ENCODE measurements at regions not wholly inside any gene's neighbourhood (a gene's known extent, or its start where the extent isn't known, plus 50 kb on each side); places are given as distances from the start of the nearest gene placed in this dataset.

DNA sequence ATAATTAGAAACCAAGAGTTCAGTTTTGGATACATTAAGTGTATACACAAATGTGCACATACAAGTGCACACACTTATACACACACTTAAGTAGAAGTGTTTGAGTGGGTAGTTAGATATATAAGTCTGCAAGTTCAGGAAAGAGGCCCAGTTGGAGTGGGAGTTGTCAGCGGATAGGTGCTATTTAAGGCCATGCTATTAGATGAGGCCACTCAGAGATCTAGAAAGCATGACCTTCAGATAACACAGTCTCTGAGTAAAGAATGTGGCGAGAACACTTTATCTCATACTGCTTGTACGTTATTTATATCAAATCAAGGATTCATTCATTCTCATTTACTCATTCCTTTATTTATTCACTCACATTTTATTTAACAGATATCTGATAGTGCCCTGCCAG, 206.2 kb downstream of the POSTN start:
- 46 to 68% (median 50%) methylated on average over 3 of the region's 3 CpGs for WGBS, 3 donors
- DNase-seq (no peak), FAIRE-seq (no peak)
- no peaks in the 10 kb centered on the region for H3K27me3 ChIP-seq (ENCODE audit: control insufficient read depth in 3 of 3, insufficient read depth in 3 of 3, low read length in 3 of 3)
- H3K36me3 ChIP-seq (ENCODE audit: control insufficient read depth in 3 of 3, insufficient read depth in 2 of 3, low read depth in 1 of 3, low read length in 3 of 3) = no peaks in the 10 kb centered on the region
- no peak overlapping the region for H3K27ac ChIP-seq (ENCODE audit: low read depth in 1 of 3, low read length in 2 of 3)
- H3K9me3 ChIP-seq (ENCODE audit: control insufficient read depth in 2 of 2, insufficient read depth in 1 of 2, low read depth in 1 of 2, low read length in 1 of 2) = no peaks in the 10 kb centered on the region
- H3K4me1 ChIP-seq (ENCODE audit: control insufficient read depth in 3 of 3, insufficient read depth in 2 of 3, low read depth in 1 of 3, low read length in 2 of 3) = no peaks in the 10 kb centered on the region
- H3K4me3 ChIP-seq (ENCODE audit: low read depth in 1 of 3, low read length in 3 of 3) = no peak overlapping the region

DNA sequence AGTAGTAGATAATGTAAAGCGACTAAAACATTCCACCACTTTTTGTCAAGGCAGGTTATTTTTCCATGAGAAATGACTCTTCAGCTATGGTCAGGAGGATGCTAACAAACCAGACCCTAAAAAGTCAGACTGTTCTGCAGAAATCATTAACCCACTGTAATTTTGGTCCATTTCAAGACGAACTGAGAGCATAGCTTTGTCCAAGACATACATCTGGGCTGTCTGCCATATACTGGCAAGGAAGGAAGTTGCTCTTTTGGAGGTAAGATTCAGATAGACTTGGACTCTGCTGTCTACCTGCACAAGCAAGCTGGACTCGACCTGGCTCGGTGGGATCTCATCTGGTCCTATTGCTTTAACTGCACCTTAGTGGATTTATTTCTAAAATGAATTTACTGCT, 207.8 kb downstream of the POSTN start:
- 58 to 79% (median 58%) methylated on average over 4 of the region's 4 CpGs for WGBS, 3 donors
- DNase-seq = no peak
- FAIRE-seq = no peak

DNA sequence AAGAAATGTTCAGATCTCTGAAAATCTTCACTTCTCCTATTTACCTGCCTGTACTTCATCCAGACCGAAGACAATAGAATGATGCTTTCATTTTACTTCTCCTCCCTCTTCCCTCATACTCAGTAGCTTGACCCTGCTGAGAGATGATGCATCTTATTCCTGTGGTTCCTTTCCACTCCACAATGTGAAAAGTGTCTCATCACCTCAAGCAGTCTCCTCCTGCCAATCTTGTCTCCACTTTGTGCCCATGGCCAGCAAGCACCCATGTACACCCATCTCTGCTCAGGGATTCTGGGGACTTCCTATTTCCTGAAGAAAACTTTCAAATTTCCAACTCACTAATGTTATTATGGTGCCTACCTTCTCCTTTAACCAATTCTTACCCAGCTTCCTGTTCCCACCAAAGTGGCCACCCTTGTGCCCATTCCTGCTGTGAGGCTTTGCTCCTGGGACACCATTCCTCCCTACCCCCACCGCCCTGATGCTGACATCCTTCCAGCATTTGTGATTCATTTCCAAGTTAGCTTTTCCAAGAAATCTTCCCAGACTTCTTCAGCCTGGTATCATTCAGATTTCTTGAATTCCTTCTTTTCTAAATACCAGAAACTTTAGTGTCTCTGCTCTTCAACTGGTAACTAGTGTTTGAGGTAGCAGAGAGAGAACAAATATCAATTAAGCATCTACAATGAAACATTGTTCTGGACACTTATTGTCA, 212.5 kb downstream of the POSTN start:
- WGBS, 3 donors = 47 to 52% (median 50%) methylated on average over 2 of the region's 2 CpGs
- no peaks in the 10 kb centered on the region for H3K9me3 ChIP-seq (ENCODE audit: control insufficient read depth in 2 of 2, insufficient read depth in 1 of 2, low read depth in 1 of 2, low read length in 1 of 2)
- H3K27me3 ChIP-seq (ENCODE audit: control insufficient read depth in 3 of 3, insufficient read depth in 3 of 3, low read length in 3 of 3) = no peaks in the 10 kb centered on the region
- H3K27ac ChIP-seq (ENCODE audit: low read depth in 1 of 3, low read length in 2 of 3) = no peak overlapping the region
- H3K4me1 ChIP-seq (ENCODE audit: control insufficient read depth in 3 of 3, insufficient read depth in 2 of 3, low read depth in 1 of 3, low read length in 2 of 3) = no peaks in the 10 kb centered on the region
- no peak for DNase-seq
- FAIRE-seq = no peak
- no peaks in the 10 kb centered on the region for H3K36me3 ChIP-seq (ENCODE audit: control insufficient read depth in 3 of 3, insufficient read depth in 2 of 3, low read depth in 1 of 3, low read length in 3 of 3)
- H3K4me3 ChIP-seq (ENCODE audit: low read depth in 1 of 3, low read length in 3 of 3) = no peak overlapping the region

More for the DNA sequence above, 207.8 kb downstream of the POSTN start:
- Histone ChIP-seq H3K36me3 (ENCODE audit: control insufficient read depth in 3 of 3, insufficient read depth in 2 of 3, low read depth in 1 of 3, low read length in 3 of 3) (no peaks in the 10 kb centered on the region), H3K4me1 (ENCODE audit: control insufficient read depth in 3 of 3, insufficient read depth in 2 of 3, low read depth in 1 of 3, low read length in 2 of 3) (no peaks in the 10 kb centered on the region), H3K27me3 (ENCODE audit: control insufficient read depth in 3 of 3, insufficient read depth in 3 of 3, low read length in 3 of 3) (no peaks in the 10 kb centered on the region), H3K27ac (ENCODE audit: low read depth in 1 of 3, low read length in 2 of 3) (no peak overlapping the region), H3K9me3 (ENCODE audit: control insufficient read depth in 2 of 2, insufficient read depth in 1 of 2, low read depth in 1 of 2, low read length in 1 of 2) (no peaks in the 10 kb centered on the region), H3K4me3 (ENCODE audit: low read depth in 1 of 3, low read length in 3 of 3) (no peak overlapping the region)

GRCh38 chr13:37385248-37385647, 213.3 kb downstream of the POSTN start:
- H3K27ac ChIP-seq (ENCODE audit: low read depth in 1 of 3, low read length in 2 of 3) = no peak overlapping the region
- 45 to 65% (median 65%) methylated on average over 4 of the region's 4 CpGs for WGBS, 3 donors
- H3K4me3 ChIP-seq (ENCODE audit: low read depth in 1 of 3, low read length in 3 of 3) = no peak overlapping the region
- FAIRE-seq = no peak
- no peaks in the 10 kb centered on the region for H3K36me3 ChIP-seq (ENCODE audit: control insufficient read depth in 3 of 3, insufficient read depth in 2 of 3, low read depth in 1 of 3, low read length in 3 of 3)
- H3K27me3 ChIP-seq (ENCODE audit: control insufficient read depth in 3 of 3, insufficient read depth in 3 of 3, low read length in 3 of 3) = no peaks in the 10 kb centered on the region
- H3K4me1 ChIP-seq (ENCODE audit: control insufficient read depth in 3 of 3, insufficient read depth in 2 of 3, low read depth in 1 of 3, low read length in 2 of 3) = no peaks in the 10 kb centered on the region
- no peaks in the 10 kb centered on the region for H3K9me3 ChIP-seq (ENCODE audit: control insufficient read depth in 2 of 2, insufficient read depth in 1 of 2, low read depth in 1 of 2, low read length in 1 of 2)
- DNase-seq = no peak

GRCh38 chr13:37383856-37384370, 214.7 kb downstream of the POSTN start:
- FAIRE-seq = no peak

GRCh38 chr13:37383046-37383445, 215.5 kb downstream of the POSTN start:
- Histone ChIP-seq H3K36me3 (ENCODE audit: control insufficient read depth in 3 of 3, insufficient read depth in 2 of 3, low read depth in 1 of 3, low read length in 3 of 3) (no peaks in the 10 kb centered on the region), H3K27ac (ENCODE audit: low read depth in 1 of 3, low read length in 2 of 3) (no peak overlapping the region), H3K4me3 (ENCODE audit: low read depth in 1 of 3, low read length in 3 of 3) (no peak overlapping the region), H3K9me3 (ENCODE audit: control insufficient read depth in 2 of 2, insufficient read depth in 1 of 2, low read depth in 1 of 2, low read length in 1 of 2) (no peaks in the 10 kb centered on the region), H3K27me3 (ENCODE audit: control insufficient read depth in 3 of 3, insufficient read depth in 3 of 3, low read length in 3 of 3) (no peaks in the 10 kb centered on the region), H3K4me1 (ENCODE audit: control insufficient read depth in 3 of 3, insufficient read depth in 2 of 3, low read depth in 1 of 3, low read length in 2 of 3) (no peaks in the 10 kb centered on the region)
- WGBS, 3 donors = 58 to 73% (median 69%) methylated on average over 2 of the region's 2 CpGs
- FAIRE-seq (no peak), DNase-seq (no peak)

More at GRCh38 chr13:37383856-37384370, 214.7 kb downstream of the POSTN start:
- Histone ChIP-seq H3K4me1 (ENCODE audit: control insufficient read depth in 3 of 3, insufficient read depth in 2 of 3, low read depth in 1 of 3, low read length in 2 of 3) (no peaks in the 10 kb centered on the region), H3K36me3 (ENCODE audit: control insufficient read depth in 3 of 3, insufficient read depth in 2 of 3, low read depth in 1 of 3, low read length in 3 of 3) (no peaks in the 10 kb centered on the region), H3K9me3 (ENCODE audit: control insufficient read depth in 2 of 2, insufficient read depth in 1 of 2, low read depth in 1 of 2, low read length in 1 of 2) (no peaks in the 10 kb centered on the region), H3K27ac (ENCODE audit: low read depth in 1 of 3, low read length in 2 of 3) (no peak overlapping the region), H3K4me3 (ENCODE audit: low read depth in 1 of 3, low read length in 3 of 3) (no peak overlapping the region), H3K27me3 (ENCODE audit: control insufficient read depth in 3 of 3, insufficient read depth in 3 of 3, low read length in 3 of 3) (no peaks in the 10 kb centered on the region)
- 85 to 91% (median 90%) methylated on average over 2 of the region's 2 CpGs for WGBS, 3 donors
- DNase-seq = no peak

- 42 to 55% (median 47%) methylated on average over 2 of the region's 2 CpGs for WGBS, 3 donors
- H3K36me3 ChIP-seq (ENCODE audit: control insufficient read depth in 3 of 3, insufficient read depth in 2 of 3, low read depth in 1 of 3, low read length in 3 of 3) = no peaks in the 10 kb centered on the region
- no peak for FAIRE-seq
- no peaks in the 10 kb centered on the region for H3K27me3 ChIP-seq (ENCODE audit: control insufficient read depth in 3 of 3, insufficient read depth in 3 of 3, low read length in 3 of 3)
- no peak overlapping the region for H3K27ac ChIP-seq (ENCODE audit: low read depth in 1 of 3, low read length in 2 of 3)
- no peaks in the 10 kb centered on the region for H3K9me3 ChIP-seq (ENCODE audit: control insufficient read depth in 2 of 2, insufficient read depth in 1 of 2, low read depth in 1 of 2, low read length in 1 of 2)
- no peak overlapping the region for H3K4me3 ChIP-seq (ENCODE audit: low read depth in 1 of 3, low read length in 3 of 3)
- DNase-seq = no peak
- H3K4me1 ChIP-seq (ENCODE audit: control insufficient read depth in 3 of 3, insufficient read depth in 2 of 3, low read depth in 1 of 3, low read length in 2 of 3) = no peaks in the 10 kb centered on the region
These were observed 216.4 kb downstream of the POSTN start for GRCh38 chr13:37382146-37382545.

GRCh38 chr13:37381502-37381901, 217.1 kb downstream of the POSTN start:
- Histone ChIP-seq H3K27me3 (ENCODE audit: control insufficient read depth in 3 of 3, insufficient read depth in 3 of 3, low read length in 3 of 3) (no peaks in the 10 kb centered on the region), H3K27ac (ENCODE audit: low read depth in 1 of 3, low read length in 2 of 3) (no peak overlapping the region), H3K4me1 (ENCODE audit: control insufficient read depth in 3 of 3, insufficient read depth in 2 of 3, low read depth in 1 of 3, low read length in 2 of 3) (no peaks in the 10 kb centered on the region), H3K36me3 (ENCODE audit: control insufficient read depth in 3 of 3, insufficient read depth in 2 of 3, low read depth in 1 of 3, low read length in 3 of 3) (no peaks in the 10 kb centered on the region), H3K4me3 (ENCODE audit: low read depth in 1 of 3, low read length in 3 of 3) (no peak overlapping the region), H3K9me3 (ENCODE audit: control insufficient read depth in 2 of 2, insufficient read depth in 1 of 2, low read depth in 1 of 2, low read length in 1 of 2) (no peaks in the 10 kb centered on the region)
- FAIRE-seq (no peak), DNase-seq (no peak)
- 51 to 64% (median 59%) methylated on average over 1 of the region's 1 CpG for whole genome bisulfite sequencing, 3 donors

GRCh38 chr13:37379841-37380240, 218.7 kb downstream of the POSTN start:
- FAIRE-seq = no peak
- WGBS, 3 donors = 70 to 80% (median 79%) methylated on average over 4 of the region's 4 CpGs
- H3K27me3 ChIP-seq (ENCODE audit: control insufficient read depth in 3 of 3, insufficient read depth in 3 of 3, low read length in 3 of 3) = no peaks in the 10 kb centered on the region

More at GRCh38 chr13:37379841-37380240, 218.7 kb downstream of the POSTN start:
- H3K36me3 ChIP-seq (ENCODE audit: control insufficient read depth in 3 of 3, insufficient read depth in 2 of 3, low read depth in 1 of 3, low read length in 3 of 3) = no peaks in the 10 kb centered on the region
- no peaks in the 10 kb centered on the region for H3K9me3 ChIP-seq (ENCODE audit: control insufficient read depth in 2 of 2, insufficient read depth in 1 of 2, low read depth in 1 of 2, low read length in 1 of 2)
- H3K27ac ChIP-seq (ENCODE audit: low read depth in 1 of 3, low read length in 2 of 3) = no peak overlapping the region
- H3K4me3 ChIP-seq (ENCODE audit: low read depth in 1 of 3, low read length in 3 of 3) = no peak overlapping the region
- no peaks in the 10 kb centered on the region for H3K4me1 ChIP-seq (ENCODE audit: control insufficient read depth in 3 of 3, insufficient read depth in 2 of 3, low read depth in 1 of 3, low read length in 2 of 3)
- DNase-seq = no peak
